ENCODE measurements at regions not wholly inside any gene's neighbourhood (a gene's known extent, or its start where the extent isn't known, plus 50 kb on each side); places are given as distances from the start of the nearest gene placed in this dataset.

GRCh38 chr14:35231207-35231760 is 60.9 kb upstream of the PSMA6 start:
- H3K27ac ChIP-seq (ENCODE audit: low read depth, low read length, poor library complexity, severe bottlenecking), result peak overlapping the region; percentile 24
- intact Hi-C loops (cut with micrococcal nuclease; ENCODE audit: unreplicated experiment), result loop anchor here (2.0 to 5.0 kb wide), 2 partner anchors 61 to 176 kb away; partner anchors contain the start of gene PSMA6
- H3K4me3 ChIP-seq (ENCODE audit: low read depth, low read length, poor library complexity, severe bottlenecking), result no peak overlapping the region
- H3K4me1 ChIP-seq (ENCODE audit: insufficient read depth, low read length, poor library complexity, severe bottlenecking), result peaks cover 56% of the 10 kb centered on the region
- H3K36me3 ChIP-seq (ENCODE audit: insufficient read depth, low read length, poor library complexity, severe bottlenecking), result no peaks in the 10 kb centered on the region
- DNase-seq (ENCODE audit: low spot score), result peak; percentile 34
- BruUV-seq (replicated peaks), result no TSS peak
- H3K27me3 ChIP-seq (replicated peaks; ENCODE audit: insufficient read depth, low read depth, low read length, poor library complexity), result no peaks in the 10 kb centered on the region
- no peak for TF ChIP-seq EZH2 (IDR thresholded peaks at IDR 0.05; ENCODE audit: borderline replicate concordance, low read depth, low read length, poor library complexity, severe bottlenecking)
- no peak for TF ChIP-seq CTCF (conservative IDR thresholded peaks at IDR 0.05; ENCODE audit: low read depth, low read length)
- H3K9me3 ChIP-seq (ENCODE audit: low read depth, low read length, poor library complexity, severe bottlenecking), result no peaks in the 10 kb centered on the region
- ChIA-PET CTCF (interaction anchor here (1.7 kb wide), 1 partner anchor 173 kb away, joined by 5 read pairs; the partner anchor contains the start of gene NFKBIA), POLR2A (ENCODE audit: low non-redundant PET) (interaction anchor here (0.6 kb wide), 1 partner anchor 161 kb away, joined by 5 read pairs; no protein-coding TSS in a partner anchor)

- BruUV-seq (replicated peaks), result no TSS peak
- Histone ChIP-seq H3K9me3 (ENCODE audit: low read depth, low read length, poor library complexity, severe bottlenecking) (no peaks in the 10 kb centered on the region), H3K4me3 (ENCODE audit: low read depth, low read length, poor library complexity, severe bottlenecking) (no peak overlapping the region), H3K36me3 (ENCODE audit: insufficient read depth, low read length, poor library complexity, severe bottlenecking) (no peaks in the 10 kb centered on the region), H3K27me3 (replicated peaks; ENCODE audit: insufficient read depth, low read depth, low read length, poor library complexity) (no peaks in the 10 kb centered on the region), H3K27ac (ENCODE audit: low read depth, low read length, poor library complexity, severe bottlenecking) (peak overlapping the region; percentile 26), H3K4me1 (ENCODE audit: insufficient read depth, low read length, poor library complexity, severe bottlenecking) (peaks cover 56% of the 10 kb centered on the region)
- ChIA-PET CTCF (interaction anchor here (0.7 kb wide), 1 partner anchor 117 kb away, joined by 6 read pairs; no protein-coding TSS in a partner anchor), POLR2A (ENCODE audit: low non-redundant PET) (no interaction called here)
- TF ChIP-seq CTCF (conservative IDR thresholded peaks at IDR 0.05; ENCODE audit: low read depth, low read length) (no peak), EZH2 (IDR thresholded peaks at IDR 0.05; ENCODE audit: borderline replicate concordance, low read depth, low read length, poor library complexity, severe bottlenecking) (no peak)
- DNase-seq (ENCODE audit: low spot score), result peak; percentile 25
- intact Hi-C loops (cut with micrococcal nuclease; ENCODE audit: unreplicated experiment), result loop anchor here (5.0 kb wide), 1 partner anchor 58 kb away; the partner anchor contains the start of gene PSMA6
Observed at GRCh38 chr14:35234012-35234805, 58.0 kb upstream of the PSMA6 start.

GRCh38 chr14:35235840-35236239 is 56.3 kb upstream of the PSMA6 start:
- Histone ChIP-seq H3K36me3 (ENCODE audit: insufficient read depth, low read length, poor library complexity, severe bottlenecking) (no peaks in the 10 kb centered on the region), H3K27me3 (replicated peaks; ENCODE audit: insufficient read depth, low read depth, low read length, poor library complexity) (no peaks in the 10 kb centered on the region), H3K9me3 (ENCODE audit: low read depth, low read length, poor library complexity, severe bottlenecking) (no peaks in the 10 kb centered on the region), H3K27ac (ENCODE audit: low read depth, low read length, poor library complexity, severe bottlenecking) (peak overlapping the region; percentile 7), H3K4me3 (ENCODE audit: low read depth, low read length, poor library complexity, severe bottlenecking) (no peak overlapping the region), H3K4me1 (ENCODE audit: insufficient read depth, low read length, poor library complexity, severe bottlenecking) (peaks cover 39% of the 10 kb centered on the region)
- CTCF ChIA-PET, result interaction anchor here (0.6 kb wide), 1 partner anchor 29 kb away, joined by 3 read pairs; no protein-coding TSS in a partner anchor
- no peak for TF ChIP-seq EZH2 (IDR thresholded peaks at IDR 0.05; ENCODE audit: borderline replicate concordance, low read depth, low read length, poor library complexity, severe bottlenecking)
- TF ChIP-seq CTCF (conservative IDR thresholded peaks at IDR 0.05; ENCODE audit: low read depth, low read length), result no peak
- no TSS peak for BruUV-seq (replicated peaks)
- POLR2A ChIA-PET (ENCODE audit: low non-redundant PET), result no interaction called here
- no peak for DNase-seq (ENCODE audit: low spot score)
- intact Hi-C loops (cut with micrococcal nuclease; ENCODE audit: unreplicated experiment), result no loop called here

Data from A673 (cell line).